ENCODE measurements at regions not wholly inside any gene's neighbourhood (a gene's known extent, or its start where the extent isn't known, plus 50 kb on each side); places are given as distances from the start of the nearest gene placed in this dataset.

- ATAC-seq, result no peak
- no peak for TF ChIP-seq TOX (CRISPR knock-in tag; IDR thresholded peaks at IDR 0.05; ENCODE audit: borderline replicate concordance)
- no peak for TF ChIP-seq ARNTL (CRISPR knock-in tag; IDR thresholded peaks at IDR 0.05; ENCODE audit: borderline replicate concordance, low read depth)
- TF ChIP-seq GLIS3 (CRISPR knock-in tag; IDR thresholded peaks at IDR 0.05), result no peak
- TF ChIP-seq PPARA (CRISPR knock-in tag; IDR thresholded peaks at IDR 0.05; ENCODE audit: borderline replicate concordance), result no peak
- TF ChIP-seq, protein P1, sequence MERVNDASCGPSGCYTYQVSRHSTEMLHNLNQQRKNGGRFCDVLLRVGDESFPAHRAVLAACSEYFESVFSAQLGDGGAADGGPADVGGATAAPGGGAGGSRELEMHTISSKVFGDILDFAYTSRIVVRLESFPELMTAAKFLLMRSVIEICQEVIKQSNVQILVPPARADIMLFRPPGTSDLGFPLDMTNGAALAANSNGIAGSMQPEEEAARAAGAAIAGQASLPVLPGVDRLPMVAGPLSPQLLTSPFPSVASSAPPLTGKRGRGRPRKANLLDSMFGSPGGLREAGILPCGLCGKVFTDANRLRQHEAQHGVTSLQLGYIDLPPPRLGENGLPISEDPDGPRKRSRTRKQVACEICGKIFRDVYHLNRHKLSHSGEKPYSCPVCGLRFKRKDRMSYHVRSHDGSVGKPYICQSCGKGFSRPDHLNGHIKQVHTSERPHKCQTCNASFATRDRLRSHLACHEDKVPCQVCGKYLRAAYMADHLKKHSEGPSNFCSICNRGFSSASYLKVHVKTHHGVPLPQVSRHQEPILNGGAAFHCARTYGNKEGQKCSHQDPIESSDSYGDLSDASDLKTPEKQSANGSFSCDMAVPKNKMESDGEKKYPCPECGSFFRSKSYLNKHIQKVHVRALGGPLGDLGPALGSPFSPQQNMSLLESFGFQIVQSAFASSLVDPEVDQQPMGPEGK (CRISPR knock-in tag; IDR thresholded peaks at IDR 0.05; ENCODE audit: borderline replicate concordance), result no peak
- TF ChIP-seq ESRRG (CRISPR knock-in tag; IDR thresholded peaks at IDR 0.05), result no peak
- TF ChIP-seq CSDC2 (CRISPR knock-in tag; IDR thresholded peaks at IDR 0.05), result no peak
- no peak for TF ChIP-seq BACH2 (CRISPR knock-in tag; IDR thresholded peaks at IDR 0.05; ENCODE audit: borderline replicate concordance)
- TF ChIP-seq OSR1 (CRISPR knock-in tag; IDR thresholded peaks at IDR 0.05), result no peak
- TF ChIP-seq ZFP3 (CRISPR knock-in tag; IDR thresholded peaks at IDR 0.05), result no peak
- no peak for TF ChIP-seq ZC3H10 (CRISPR knock-in tag; IDR thresholded peaks at IDR 0.05)
- TF ChIP-seq ZNF70 (CRISPR knock-in tag; IDR thresholded peaks at IDR 0.05), result no peak
These were observed 181.1 kb downstream of the METTL4 start for GRCh38 chr18:2390158-2390557.

DNA sequence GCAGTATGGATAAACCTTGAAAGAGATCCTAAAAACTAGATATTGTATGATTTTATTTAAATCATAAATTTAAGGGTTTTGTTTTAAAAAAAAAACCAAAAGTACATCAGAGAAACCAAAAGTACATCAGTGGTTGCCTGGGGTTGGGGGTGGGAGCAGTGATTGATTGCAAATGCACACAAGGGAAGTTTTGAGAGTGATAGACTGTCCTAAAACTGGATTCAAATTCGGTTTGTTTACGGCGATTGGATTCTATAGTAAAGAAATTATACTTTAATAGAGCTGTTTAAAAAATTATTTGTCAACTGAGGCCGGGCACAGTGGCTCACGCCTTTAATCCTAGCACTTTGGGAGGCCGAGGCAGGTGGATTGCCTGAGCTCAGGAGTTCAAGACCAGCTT, 179.8 kb downstream of the METTL4 start:
- no peak for ATAC-seq

GRCh38 chr18:2392446-2392845, 178.9 kb downstream of the METTL4 start:
- no peak for TF ChIP-seq ARNTL (CRISPR knock-in tag; IDR thresholded peaks at IDR 0.05; ENCODE audit: borderline replicate concordance, low read depth)
- no peak for TF ChIP-seq ISL1 (CRISPR knock-in tag; IDR thresholded peaks at IDR 0.05)
- no peak for TF ChIP-seq TOX (CRISPR knock-in tag; IDR thresholded peaks at IDR 0.05; ENCODE audit: borderline replicate concordance)
- no peak for TF ChIP-seq ESRRG (CRISPR knock-in tag; IDR thresholded peaks at IDR 0.05)
- TF ChIP-seq, protein P1 (CRISPR knock-in tag; IDR thresholded peaks at IDR 0.05; ENCODE audit: borderline replicate concordance), result no peak
- TF ChIP-seq, protein P2, sequence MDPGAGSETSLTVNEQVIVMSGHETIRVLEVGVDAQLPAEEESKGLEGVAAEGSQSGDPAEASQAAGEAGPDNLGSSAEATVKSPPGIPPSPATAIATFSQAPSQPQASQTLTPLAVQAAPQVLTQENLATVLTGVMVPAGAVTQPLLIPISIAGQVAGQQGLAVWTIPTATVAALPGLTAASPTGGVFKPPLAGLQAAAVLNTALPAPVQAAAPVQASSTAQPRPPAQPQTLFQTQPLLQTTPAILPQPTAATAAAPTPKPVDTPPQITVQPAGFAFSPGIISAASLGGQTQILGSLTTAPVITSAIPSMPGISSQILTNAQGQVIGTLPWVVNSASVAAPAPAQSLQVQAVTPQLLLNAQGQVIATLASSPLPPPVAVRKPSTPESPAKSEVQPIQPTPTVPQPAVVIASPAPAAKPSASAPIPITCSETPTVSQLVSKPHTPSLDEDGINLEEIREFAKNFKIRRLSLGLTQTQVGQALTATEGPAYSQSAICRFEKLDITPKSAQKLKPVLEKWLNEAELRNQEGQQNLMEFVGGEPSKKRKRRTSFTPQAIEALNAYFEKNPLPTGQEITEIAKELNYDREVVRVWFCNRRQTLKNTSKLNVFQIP (CRISPR knock-in tag; IDR thresholded peaks at IDR 0.05; ENCODE audit: borderline replicate concordance, low read depth), result no peak
- TF ChIP-seq, protein P3, sequence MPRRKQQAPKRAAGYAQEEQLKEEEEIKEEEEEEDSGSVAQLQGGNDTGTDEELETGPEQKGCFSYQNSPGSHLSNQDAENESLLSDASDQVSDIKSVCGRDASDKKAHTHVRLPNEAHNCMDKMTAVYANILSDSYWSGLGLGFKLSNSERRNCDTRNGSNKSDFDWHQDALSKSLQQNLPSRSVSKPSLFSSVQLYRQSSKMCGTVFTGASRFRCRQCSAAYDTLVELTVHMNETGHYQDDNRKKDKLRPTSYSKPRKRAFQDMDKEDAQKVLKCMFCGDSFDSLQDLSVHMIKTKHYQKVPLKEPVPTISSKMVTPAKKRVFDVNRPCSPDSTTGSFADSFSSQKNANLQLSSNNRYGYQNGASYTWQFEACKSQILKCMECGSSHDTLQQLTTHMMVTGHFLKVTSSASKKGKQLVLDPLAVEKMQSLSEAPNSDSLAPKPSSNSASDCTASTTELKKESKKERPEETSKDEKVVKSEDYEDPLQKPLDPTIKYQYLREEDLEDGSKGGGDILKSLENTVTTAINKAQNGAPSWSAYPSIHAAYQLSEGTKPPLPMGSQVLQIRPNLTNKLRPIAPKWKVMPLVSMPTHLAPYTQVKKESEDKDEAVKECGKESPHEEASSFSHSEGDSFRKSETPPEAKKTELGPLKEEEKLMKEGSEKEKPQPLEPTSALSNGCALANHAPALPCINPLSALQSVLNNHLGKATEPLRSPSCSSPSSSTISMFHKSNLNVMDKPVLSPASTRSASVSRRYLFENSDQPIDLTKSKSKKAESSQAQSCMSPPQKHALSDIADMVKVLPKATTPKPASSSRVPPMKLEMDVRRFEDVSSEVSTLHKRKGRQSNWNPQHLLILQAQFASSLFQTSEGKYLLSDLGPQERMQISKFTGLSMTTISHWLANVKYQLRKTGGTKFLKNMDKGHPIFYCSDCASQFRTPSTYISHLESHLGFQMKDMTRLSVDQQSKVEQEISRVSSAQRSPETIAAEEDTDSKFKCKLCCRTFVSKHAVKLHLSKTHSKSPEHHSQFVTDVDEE (CRISPR knock-in tag; IDR thresholded peaks at IDR 0.05), result no peak

More for the DNA sequence above, 179.8 kb downstream of the METTL4 start:
- TF ChIP-seq SNAI2 (CRISPR knock-in tag; IDR thresholded peaks at IDR 0.05) (no peak), ZFP30 (CRISPR knock-in tag; IDR thresholded peaks at IDR 0.05) (no peak), ZNF8 (CRISPR knock-in tag; IDR thresholded peaks at IDR 0.05) (no peak), CREB5 (CRISPR knock-in tag; IDR thresholded peaks at IDR 0.05; ENCODE audit: low read depth) (no peak), ZC3H10 (CRISPR knock-in tag; IDR thresholded peaks at IDR 0.05) (no peak), ARNTL (CRISPR knock-in tag; IDR thresholded peaks at IDR 0.05; ENCODE audit: borderline replicate concordance, low read depth) (no peak), GLIS3 (CRISPR knock-in tag; IDR thresholded peaks at IDR 0.05) (no peak)

GRCh38 chr18:2394684-2395083, 176.6 kb downstream of the METTL4 start:
- peak; percentile 67 for ATAC-seq
- no peak for TF ChIP-seq RARB (CRISPR knock-in tag; IDR thresholded peaks at IDR 0.05)
- no peak for TF ChIP-seq ISL1 (CRISPR knock-in tag; IDR thresholded peaks at IDR 0.05)
- TF ChIP-seq ZC3H10 (CRISPR knock-in tag; IDR thresholded peaks at IDR 0.05), result no peak
- TF ChIP-seq, protein P3 (CRISPR knock-in tag; IDR thresholded peaks at IDR 0.05), result no peak
- no peak for TF ChIP-seq TCF4 (CRISPR knock-in tag; IDR thresholded peaks at IDR 0.05; ENCODE audit: borderline replicate concordance)
- no peak for TF ChIP-seq ZNF70 (CRISPR knock-in tag; IDR thresholded peaks at IDR 0.05)
- no peak for TF ChIP-seq BACH2 (CRISPR knock-in tag; IDR thresholded peaks at IDR 0.05; ENCODE audit: borderline replicate concordance)
- TF ChIP-seq CSDC2 (CRISPR knock-in tag; IDR thresholded peaks at IDR 0.05), result no peak

More at GRCh38 chr18:2392446-2392845, 178.9 kb downstream of the METTL4 start:
- no peak for ATAC-seq

All from SK-N-SH treated with all-trans-retinoic acid at 6 μM for 48 hours (cell line).